OCI-LY1 (cell line): ENCODE measurements at regions not wholly inside any gene's neighbourhood (a gene's known extent, or its start where the extent isn't known, plus 50 kb on each side); places are given as distances from the start of the nearest gene placed in this dataset.

ENCODE experiments used
- EZH2 ChIP-seq: fragments of 200-600 bp; sonication (generic), shearing (Covaris generic); IDR thresholded peaks from 2 replicates; pipeline ENCODE4 v1.8.0; 2017; ENCODE audit warnings: borderline replicate concordance, mixed run types, mild to moderate bottlenecking, antibody characterized with exemption, low read length, moderate library complexity, mixed read lengths
- TF ChIP-seq, protein P1 (sequence below): fragments of 200-600 bp; sonication (generic), shearing (Covaris generic); IDR thresholded peaks from 2 replicates; pipeline ENCODE4 v1.5.1; 2017; ENCODE audit warnings: mild to moderate bottlenecking, antibody characterized with exemption, low read length, moderate library complexity, mixed read lengths

DNA sequence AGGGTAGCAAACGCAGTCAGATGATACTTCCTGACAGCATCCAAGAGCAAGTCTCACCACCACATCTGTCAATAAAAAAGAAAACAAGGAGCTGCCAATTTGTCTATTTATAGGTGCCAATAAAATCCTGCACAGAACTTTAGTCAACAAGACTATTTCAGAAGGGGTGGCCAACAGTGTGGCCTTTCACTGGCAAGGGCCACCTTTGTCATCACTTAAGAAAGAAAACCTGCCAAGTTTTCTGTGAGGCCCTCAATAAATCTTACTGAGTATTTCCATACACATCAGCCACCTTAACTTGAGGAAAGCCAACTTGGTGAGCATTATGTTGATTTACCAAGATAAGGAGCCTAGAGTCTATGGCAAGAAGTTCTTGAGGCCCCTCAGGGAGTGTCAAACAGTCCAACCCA lies 312.3 kb downstream of the ENC1 start:
- no peak for TF ChIP-seq EZH2
- TF ChIP-seq, protein P1, sequence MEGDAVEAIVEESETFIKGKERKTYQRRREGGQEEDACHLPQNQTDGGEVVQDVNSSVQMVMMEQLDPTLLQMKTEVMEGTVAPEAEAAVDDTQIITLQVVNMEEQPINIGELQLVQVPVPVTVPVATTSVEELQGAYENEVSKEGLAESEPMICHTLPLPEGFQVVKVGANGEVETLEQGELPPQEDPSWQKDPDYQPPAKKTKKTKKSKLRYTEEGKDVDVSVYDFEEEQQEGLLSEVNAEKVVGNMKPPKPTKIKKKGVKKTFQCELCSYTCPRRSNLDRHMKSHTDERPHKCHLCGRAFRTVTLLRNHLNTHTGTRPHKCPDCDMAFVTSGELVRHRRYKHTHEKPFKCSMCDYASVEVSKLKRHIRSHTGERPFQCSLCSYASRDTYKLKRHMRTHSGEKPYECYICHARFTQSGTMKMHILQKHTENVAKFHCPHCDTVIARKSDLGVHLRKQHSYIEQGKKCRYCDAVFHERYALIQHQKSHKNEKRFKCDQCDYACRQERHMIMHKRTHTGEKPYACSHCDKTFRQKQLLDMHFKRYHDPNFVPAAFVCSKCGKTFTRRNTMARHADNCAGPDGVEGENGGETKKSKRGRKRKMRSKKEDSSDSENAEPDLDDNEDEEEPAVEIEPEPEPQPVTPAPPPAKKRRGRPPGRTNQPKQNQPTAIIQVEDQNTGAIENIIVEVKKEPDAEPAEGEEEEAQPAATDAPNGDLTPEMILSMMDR = no peak
